ENCODE measurements at regions not wholly inside any gene's neighbourhood (a gene's known extent, or its start where the extent isn't known, plus 50 kb on each side); places are given as distances from the start of the nearest gene placed in this dataset.

DNA sequence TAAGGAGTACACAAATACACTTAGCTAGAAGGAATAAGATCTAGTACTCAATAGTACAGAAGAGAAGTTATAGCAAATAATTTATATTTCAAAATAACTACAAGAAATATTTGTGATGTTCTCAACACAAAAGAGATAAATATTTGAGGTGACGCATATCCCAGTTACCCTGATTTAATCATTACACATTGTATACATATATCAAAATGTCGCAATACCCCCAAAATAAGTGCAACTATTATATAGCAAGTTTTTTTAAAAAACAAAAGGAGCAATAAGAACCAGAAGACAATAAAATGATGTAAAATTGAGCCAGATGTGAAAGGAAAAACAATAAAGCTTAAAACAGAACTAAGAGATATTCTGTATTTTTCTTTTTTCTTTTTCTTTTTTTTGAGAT, 59.3 kb upstream of the KIAA1217 start:
- H3K9me3 ChIP-seq: no peaks in the 10 kb centered on the region
- H3K27me3 ChIP-seq: no peaks in the 10 kb centered on the region
- no peak overlapping the region for H3K4me3 ChIP-seq
- H3K4me1 ChIP-seq: no peaks in the 10 kb centered on the region
- ATAC-seq (no peak), DNase-seq (no peak)
- TF ChIP-seq, protein P1, sequence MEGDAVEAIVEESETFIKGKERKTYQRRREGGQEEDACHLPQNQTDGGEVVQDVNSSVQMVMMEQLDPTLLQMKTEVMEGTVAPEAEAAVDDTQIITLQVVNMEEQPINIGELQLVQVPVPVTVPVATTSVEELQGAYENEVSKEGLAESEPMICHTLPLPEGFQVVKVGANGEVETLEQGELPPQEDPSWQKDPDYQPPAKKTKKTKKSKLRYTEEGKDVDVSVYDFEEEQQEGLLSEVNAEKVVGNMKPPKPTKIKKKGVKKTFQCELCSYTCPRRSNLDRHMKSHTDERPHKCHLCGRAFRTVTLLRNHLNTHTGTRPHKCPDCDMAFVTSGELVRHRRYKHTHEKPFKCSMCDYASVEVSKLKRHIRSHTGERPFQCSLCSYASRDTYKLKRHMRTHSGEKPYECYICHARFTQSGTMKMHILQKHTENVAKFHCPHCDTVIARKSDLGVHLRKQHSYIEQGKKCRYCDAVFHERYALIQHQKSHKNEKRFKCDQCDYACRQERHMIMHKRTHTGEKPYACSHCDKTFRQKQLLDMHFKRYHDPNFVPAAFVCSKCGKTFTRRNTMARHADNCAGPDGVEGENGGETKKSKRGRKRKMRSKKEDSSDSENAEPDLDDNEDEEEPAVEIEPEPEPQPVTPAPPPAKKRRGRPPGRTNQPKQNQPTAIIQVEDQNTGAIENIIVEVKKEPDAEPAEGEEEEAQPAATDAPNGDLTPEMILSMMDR (IDR thresholded peaks at IDR 0.05): no peak
- H3K27ac ChIP-seq: no peak overlapping the region
- no peaks in the 10 kb centered on the region for H3K36me3 ChIP-seq
- intact Hi-C loops (cut with DNase I): no loop called here

DNA sequence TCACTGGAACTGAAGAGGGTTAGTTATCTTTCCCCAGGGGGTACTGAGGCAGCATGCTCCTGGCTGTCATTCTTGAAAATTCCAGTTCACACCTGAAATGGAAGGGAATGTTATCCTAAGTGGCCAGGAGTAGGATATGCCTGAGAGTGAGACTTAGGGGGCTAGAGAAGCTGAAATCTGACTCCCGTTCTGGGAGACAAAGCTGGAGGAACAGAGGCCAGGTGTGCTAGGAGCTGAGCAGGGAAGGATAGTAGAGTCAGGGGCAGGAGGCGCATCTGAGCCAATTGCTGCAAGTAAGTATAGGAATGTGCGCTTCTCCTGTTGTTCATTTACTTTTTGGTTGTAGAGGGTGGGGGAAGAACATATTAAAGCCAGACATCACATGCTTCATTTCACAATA, 58.1 kb upstream of the KIAA1217 start:
- no peak for DNase-seq
- no peaks in the 10 kb centered on the region for H3K36me3 ChIP-seq
- TF ChIP-seq, protein P1 (IDR thresholded peaks at IDR 0.05): no peak
- H3K4me3 ChIP-seq: no peak overlapping the region
- no peaks in the 10 kb centered on the region for H3K27me3 ChIP-seq
- H3K27ac ChIP-seq: no peak overlapping the region
- no peak for ATAC-seq
- no peaks in the 10 kb centered on the region for H3K4me1 ChIP-seq
- intact Hi-C loops (cut with DNase I): no loop called here
- H3K9me3 ChIP-seq: no peaks in the 10 kb centered on the region

DNA sequence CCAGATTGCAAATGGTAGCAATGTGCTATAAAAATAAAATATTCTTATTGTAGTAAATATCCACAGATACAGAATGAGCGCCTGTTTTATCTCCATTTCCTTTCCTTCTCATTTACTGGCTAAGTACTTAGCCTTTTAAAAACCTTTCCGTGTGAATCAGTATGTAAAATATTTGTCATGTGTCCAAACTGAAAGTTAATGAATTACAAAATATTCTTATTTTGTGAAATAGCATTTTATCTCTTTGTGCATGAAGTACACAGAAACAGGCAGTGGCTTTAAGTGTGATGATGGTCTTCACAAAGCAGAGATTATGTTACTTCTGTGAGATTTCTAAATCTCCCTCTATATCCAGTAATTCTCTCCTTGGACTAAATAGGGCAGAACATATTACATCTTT, 56.7 kb upstream of the KIAA1217 start:
- intact Hi-C loops (cut with DNase I): no loop called here
- ATAC-seq: no peak
- TF ChIP-seq, protein P1 (IDR thresholded peaks at IDR 0.05): no peak

DNA sequence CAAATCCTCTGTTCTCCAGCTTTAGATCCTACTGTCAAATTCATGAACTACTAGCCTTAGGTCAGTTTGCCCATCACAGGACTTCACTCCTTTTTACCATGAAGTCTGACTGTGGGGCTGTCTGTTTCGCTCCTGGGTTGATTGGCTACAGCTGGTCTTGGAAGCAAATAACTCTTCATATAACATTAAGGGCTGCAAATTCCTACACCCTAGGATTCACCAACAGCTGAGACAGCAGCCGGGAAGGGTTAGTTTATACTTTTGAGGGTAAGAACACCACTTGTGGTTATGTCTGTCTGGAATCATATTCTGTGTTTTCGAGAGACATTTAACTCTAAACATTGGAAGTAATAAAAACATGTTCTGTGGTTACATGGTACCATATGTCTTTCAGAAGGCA, 55.9 kb upstream of the KIAA1217 start:
- no peaks in the 10 kb centered on the region for H3K27me3 ChIP-seq
- H3K27ac ChIP-seq: no peak overlapping the region
- no peaks in the 10 kb centered on the region for H3K36me3 ChIP-seq
- H3K9me3 ChIP-seq: peaks cover 0 to 18% of the 10 kb centered on the region in 2 donors
- no peaks in the 10 kb centered on the region for H3K4me1 ChIP-seq
- no peak overlapping the region for H3K4me3 ChIP-seq
- intact Hi-C loops (cut with DNase I): no loop called here
- no peak for DNase-seq
- no peak for ATAC-seq
- TF ChIP-seq, protein P1 (IDR thresholded peaks at IDR 0.05): no peak

More for the DNA sequence above, 56.7 kb upstream of the KIAA1217 start:
- DNase-seq: no peak
- H3K4me3 ChIP-seq: no peak overlapping the region
- H3K9me3 ChIP-seq: peaks cover 0 to 11% of the 10 kb centered on the region in 2 donors
- H3K27ac ChIP-seq: no peak overlapping the region
- H3K27me3 ChIP-seq: no peaks in the 10 kb centered on the region
- H3K4me1 ChIP-seq: no peaks in the 10 kb centered on the region
- no peaks in the 10 kb centered on the region for H3K36me3 ChIP-seq

DNA sequence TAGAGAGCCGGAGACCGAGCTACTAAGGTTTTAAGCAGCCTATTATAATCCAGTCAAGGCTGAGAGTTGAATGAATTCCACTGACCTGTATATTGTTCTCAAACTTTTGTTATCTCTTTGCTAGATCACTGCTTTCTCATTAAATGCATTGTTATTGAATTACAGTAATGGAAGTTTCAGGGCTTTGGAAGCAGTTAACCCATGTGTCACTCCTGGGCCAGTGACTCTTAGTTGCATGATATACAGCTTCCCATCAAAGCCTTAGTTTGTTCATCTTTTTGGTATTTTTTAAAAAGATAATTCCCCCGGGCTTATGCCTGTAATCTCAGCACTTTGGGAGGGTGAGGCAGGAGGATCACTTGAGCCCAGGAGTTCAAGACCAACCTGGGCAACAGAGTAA, 55.4 kb upstream of the KIAA1217 start:
- DNase-seq (no peak), ATAC-seq (no peak)
- H3K4me1 ChIP-seq: no peaks in the 10 kb centered on the region
- peaks cover 0 to 21% of the 10 kb centered on the region in 2 donors for H3K9me3 ChIP-seq
- intact Hi-C loops (cut with DNase I): no loop called here
- no peaks in the 10 kb centered on the region for H3K27me3 ChIP-seq
- no peak overlapping the region for H3K4me3 ChIP-seq
- H3K27ac ChIP-seq: no peak overlapping the region
- TF ChIP-seq, protein P1 (IDR thresholded peaks at IDR 0.05): no peak
- H3K36me3 ChIP-seq: no peaks in the 10 kb centered on the region
